HUES6 (cell line): ENCODE measurements at regions not wholly inside any gene's neighbourhood (a gene's known extent, or its start where the extent isn't known, plus 50 kb on each side); places are given as distances from the start of the nearest gene placed in this dataset.

Source experiments
- H3K27ac ChIP-seq: 2 replicates; pipeline ENCODE4 v1.7.0; 2013; ENCODE audit warnings: low read depth, mild to moderate bottlenecking, low read length, inconsistent platforms
- H3K27me3 ChIP-seq: 2 replicates; pipeline ENCODE4 v1.6.1; 2013; ENCODE audit warnings: low read length; ENCODE audit not compliant: control insufficient read depth, insufficient read depth
- H3K36me3 ChIP-seq: 2 replicates; pipeline ENCODE4 v1.6.1; 2013; ENCODE audit warnings: low read length; ENCODE audit not compliant: control insufficient read depth, insufficient read depth
- H3K4me1 ChIP-seq: 2 replicates; pipeline ENCODE4 v1.6.1; 2013; ENCODE audit warnings: low read length; ENCODE audit not compliant: control insufficient read depth, insufficient read depth
- H3K4me3 ChIP-seq: 2 replicates; pipeline ENCODE4 v1.5.1; 2013; ENCODE audit warnings: low read depth, low read length
- H3K9ac ChIP-seq: one replicate; pipeline ENCODE4 v1.6.1; 2013; ENCODE audit warnings: mild to moderate bottlenecking, low read length
- H3K9me3 ChIP-seq: 2 replicates; pipeline ENCODE4 v1.6.1; 2013; ENCODE audit warnings: low read depth, low read length; ENCODE audit not compliant: control insufficient read depth, insufficient read depth

DNA sequence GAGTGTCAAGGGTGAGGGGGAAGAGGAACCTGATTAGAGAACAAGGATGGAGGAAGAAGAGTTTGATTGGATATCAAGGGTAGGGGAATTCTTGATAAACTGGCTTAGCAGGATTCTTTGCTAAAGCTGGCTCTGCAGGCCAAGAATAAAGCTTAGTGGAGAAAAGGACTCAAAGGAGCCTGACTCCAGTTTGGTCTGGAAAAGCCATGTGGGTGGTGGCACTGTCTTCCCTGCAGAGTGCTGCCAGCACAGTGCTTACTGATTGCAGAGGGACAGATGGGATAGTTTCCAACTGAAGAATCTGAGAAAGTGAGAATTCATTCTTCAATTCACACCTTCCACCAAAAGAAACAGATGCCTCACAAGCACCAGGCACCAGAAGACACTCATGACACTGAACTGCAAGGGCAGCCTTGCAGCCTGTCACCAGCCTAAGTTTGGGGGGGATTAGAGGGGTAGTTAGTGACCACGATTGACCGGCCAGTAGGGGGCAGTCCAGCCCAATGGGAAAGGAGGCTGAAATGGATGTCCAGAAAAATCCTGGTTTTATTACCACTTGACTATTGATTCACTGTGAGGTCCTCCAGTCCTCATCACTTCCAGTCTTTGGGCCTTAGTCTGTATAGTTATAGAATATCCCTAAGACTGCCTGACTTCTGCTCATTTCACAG is 334.5 kb downstream of the SMAD2 start:
- peaks cover 18% of the 10 kb centered on the region for H3K4me1 ChIP-seq
- no peak overlapping the region for H3K4me3 ChIP-seq
- no peak overlapping the region for H3K9ac ChIP-seq
- H3K36me3 ChIP-seq: no peaks in the 10 kb centered on the region
- H3K27me3 ChIP-seq: peaks cover 25% of the 10 kb centered on the region; the same call in 1 of the 2 replicates
- H3K9me3 ChIP-seq: no peaks in the 10 kb centered on the region
- no peak overlapping the region for H3K27ac ChIP-seq

DNA sequence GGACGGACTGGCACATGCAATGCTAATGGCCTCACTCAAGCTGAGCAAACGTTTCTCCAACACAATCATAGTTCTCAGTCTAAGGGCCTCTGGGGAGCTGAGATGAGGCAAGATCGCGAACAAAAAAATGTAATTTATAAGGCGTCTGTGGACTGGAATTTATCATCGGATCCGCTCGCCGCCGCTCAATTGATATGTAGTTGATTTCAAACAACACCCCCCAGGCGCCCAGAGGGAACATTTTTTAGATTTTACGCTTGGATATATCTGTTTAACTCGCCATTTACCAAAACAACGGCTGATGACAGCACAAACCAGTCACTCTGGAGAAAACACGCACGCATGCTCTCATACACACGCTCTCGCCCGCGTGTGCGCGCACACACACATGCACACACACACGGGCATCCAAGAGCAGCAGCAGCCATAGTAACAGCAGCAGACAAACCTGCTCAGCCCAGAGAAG is 335.8 kb downstream of the SMAD2 start:
- Histone ChIP-seq H3K9me3 (no peaks in the 10 kb centered on the region), H3K4me1 (peaks cover 18% of the 10 kb centered on the region), H3K27ac (no peak overlapping the region), H3K9ac (no peak overlapping the region), H3K27me3 (peaks cover 25% of the 10 kb centered on the region; the same call in 1 of the 2 replicates), H3K4me3 (no peak overlapping the region), H3K36me3 (no peaks in the 10 kb centered on the region)

DNA sequence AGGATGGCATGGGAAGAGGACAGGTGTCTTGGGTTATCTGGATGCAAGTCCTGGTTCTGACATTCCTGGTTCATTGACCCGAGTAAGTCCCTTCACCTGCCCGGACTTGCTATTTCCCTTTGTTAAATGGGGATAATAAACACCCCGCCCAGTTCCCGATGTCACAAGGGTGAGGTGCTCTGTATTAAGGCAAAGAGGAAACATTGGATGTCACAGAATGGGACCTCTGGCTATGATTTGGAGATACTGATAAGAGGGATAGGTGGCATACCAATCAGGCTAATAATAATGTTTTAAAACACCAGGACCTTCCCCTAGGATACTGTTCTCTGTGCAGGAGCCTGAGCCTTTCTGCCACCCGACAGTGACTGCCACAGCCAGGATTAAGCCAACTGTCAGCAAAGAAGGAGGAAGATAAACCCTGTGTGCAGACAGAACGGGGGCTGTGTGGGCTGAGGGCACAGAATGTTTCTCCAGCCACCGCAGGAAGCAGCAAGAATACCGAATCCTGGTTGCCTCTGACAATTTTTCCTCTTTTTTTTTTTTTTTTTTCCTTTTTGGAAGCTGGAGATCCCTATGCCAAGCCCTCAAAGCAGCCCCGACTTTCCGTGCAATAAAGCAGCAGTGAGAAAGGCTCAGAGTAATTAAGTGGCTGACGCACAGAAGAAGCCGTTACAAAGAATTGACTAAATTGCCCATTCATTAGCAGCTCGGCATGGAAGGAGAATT is 336.6 kb downstream of the SMAD2 start:
- Histone ChIP-seq H3K9ac (no peak overlapping the region), H3K4me1 (peaks cover 18% of the 10 kb centered on the region), H3K4me3 (no peak overlapping the region), H3K36me3 (no peaks in the 10 kb centered on the region), H3K27me3 (peaks cover 25% of the 10 kb centered on the region; the same call in 1 of the 2 replicates), H3K9me3 (no peaks in the 10 kb centered on the region), H3K27ac (no peak overlapping the region)

DNA sequence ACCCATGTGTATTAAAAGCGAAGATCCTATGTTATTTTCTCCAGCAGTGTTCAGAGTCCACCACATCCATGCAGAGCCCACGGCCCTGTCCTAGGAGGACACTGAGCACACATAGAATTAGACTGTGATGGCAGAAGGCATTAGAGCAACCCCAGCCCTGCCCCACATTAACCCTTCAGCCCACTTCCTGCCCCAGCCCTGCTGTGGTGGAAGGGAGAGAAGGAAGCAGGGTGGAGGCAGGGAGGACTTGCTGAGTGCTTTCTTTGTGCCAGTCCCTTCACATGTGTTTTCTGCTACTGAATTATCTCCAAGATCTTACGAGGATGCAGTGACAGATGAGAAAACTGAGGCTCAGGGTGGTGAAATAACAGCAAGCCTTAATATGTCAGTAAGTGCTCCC is 339.0 kb downstream of the SMAD2 start:
- H3K9me3 ChIP-seq: no peaks in the 10 kb centered on the region
- H3K36me3 ChIP-seq: no peaks in the 10 kb centered on the region
- H3K27me3 ChIP-seq: peaks cover 25% of the 10 kb centered on the region; the same call in 1 of the 2 replicates
- H3K4me3 ChIP-seq: no peak overlapping the region
- H3K9ac ChIP-seq: no peak overlapping the region
- H3K4me1 ChIP-seq: peaks cover 18% of the 10 kb centered on the region
- no peak overlapping the region for H3K27ac ChIP-seq

DNA sequence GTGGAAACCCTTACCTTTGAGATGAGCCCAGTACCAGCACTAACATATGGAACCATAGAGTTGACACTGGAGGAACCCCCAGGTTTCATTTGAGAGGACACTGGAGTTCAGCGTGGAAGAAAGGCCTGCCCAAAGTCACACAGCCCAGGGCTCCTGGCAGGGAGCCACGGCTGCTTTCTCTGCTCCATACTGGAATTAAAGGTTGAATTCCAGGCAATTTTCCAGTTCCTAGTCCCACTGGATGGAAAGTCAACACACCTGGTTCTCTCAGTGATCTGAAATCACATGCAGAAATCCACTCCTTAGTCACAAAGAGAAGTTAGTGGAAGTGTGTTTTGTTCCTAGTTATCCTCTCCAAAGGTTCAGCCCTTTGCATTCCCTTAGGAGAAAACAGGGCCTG is 336.1 kb upstream of the SKOR2 start:
- H3K4me1 ChIP-seq: peaks cover 4% of the 10 kb centered on the region
- H3K36me3 ChIP-seq: no peaks in the 10 kb centered on the region
- peaks cover 8% of the 10 kb centered on the region; the same call in 1 of the 2 replicates for H3K27me3 ChIP-seq
- no peak overlapping the region for H3K9ac ChIP-seq
- H3K27ac ChIP-seq: no peak overlapping the region
- H3K9me3 ChIP-seq: no peaks in the 10 kb centered on the region
- H3K4me3 ChIP-seq: no peak overlapping the region

DNA sequence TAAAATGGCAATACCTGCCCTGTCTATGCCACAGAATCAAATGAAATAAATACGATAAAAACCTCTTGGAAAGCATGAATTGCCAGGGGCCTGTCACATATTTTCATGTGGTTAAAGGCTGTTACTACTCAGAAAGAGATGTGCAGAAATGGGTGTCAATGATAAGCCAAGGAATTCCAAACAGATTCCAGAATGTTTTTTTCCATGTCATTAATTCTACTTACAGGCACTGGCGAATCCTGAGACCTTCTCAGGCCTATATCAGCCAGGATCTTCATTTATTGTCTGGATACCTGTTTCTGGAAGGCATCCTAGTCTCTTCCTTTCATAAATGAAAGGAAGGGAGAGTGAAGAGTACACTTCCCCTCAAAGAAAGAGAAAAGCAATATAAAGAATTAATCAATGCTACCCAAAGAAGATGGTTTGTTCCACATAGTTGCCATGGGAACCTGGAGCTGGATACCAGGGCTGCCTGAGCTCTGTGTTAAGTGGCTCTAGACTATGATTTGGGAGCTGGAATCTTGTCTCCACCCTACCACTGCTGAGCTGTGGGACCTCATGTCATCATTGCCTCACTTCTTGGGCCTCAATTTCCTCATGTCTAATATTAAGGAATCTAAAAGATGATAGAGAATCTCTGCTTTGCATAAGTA is 335.1 kb upstream of the SKOR2 start:
- H3K36me3 ChIP-seq: no peaks in the 10 kb centered on the region
- peaks cover 4% of the 10 kb centered on the region for H3K4me1 ChIP-seq
- no peak overlapping the region for H3K9ac ChIP-seq
- H3K27ac ChIP-seq: no peak overlapping the region
- H3K4me3 ChIP-seq: no peak overlapping the region
- H3K9me3 ChIP-seq: no peaks in the 10 kb centered on the region
- H3K27me3 ChIP-seq: no peaks in the 10 kb centered on the region

DNA sequence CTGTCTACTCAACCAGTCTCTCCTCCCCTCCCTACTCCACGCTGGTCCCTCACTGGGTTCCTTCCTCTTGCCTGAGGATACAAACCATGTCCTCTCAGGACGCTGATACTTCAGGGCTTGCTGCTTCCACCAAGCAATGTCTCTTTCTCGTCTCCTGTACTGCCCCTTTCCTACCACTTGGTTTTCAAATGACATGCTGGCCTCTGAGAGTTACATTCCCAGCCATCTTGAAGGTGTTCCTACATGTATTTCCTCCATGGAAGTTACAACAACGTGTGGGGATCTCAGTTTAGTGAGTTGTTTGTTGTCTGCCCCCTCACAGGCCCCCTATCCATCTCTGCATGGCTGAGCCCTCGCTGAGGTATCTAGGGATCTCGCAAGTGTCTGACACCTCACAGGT is 334.5 kb upstream of the SKOR2 start:
- H3K36me3 ChIP-seq: no peaks in the 10 kb centered on the region
- peaks cover 4% of the 10 kb centered on the region for H3K4me1 ChIP-seq
- no peaks in the 10 kb centered on the region for H3K9me3 ChIP-seq
- H3K27ac ChIP-seq: no peak overlapping the region
- no peak overlapping the region for H3K9ac ChIP-seq
- no peak overlapping the region for H3K4me3 ChIP-seq
- no peaks in the 10 kb centered on the region for H3K27me3 ChIP-seq

DNA sequence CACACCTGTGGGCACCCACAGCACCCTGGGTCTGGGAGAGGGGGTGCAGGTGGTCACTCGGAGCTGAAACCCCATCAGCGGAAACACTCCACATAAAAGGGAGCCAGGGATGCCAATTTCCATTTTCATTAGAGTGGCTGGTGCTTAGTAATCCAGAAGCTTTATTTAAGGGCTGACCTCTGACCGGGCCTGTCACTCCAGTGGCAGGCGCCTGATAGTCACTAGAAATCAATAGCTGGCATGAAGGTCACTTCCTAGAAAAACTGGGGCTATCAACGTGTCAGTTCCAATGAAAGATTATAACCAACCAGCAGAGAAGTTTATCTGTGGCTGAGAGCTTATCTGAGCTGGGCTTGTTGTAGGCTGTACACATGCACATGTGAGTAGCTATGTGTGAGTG is 333.7 kb upstream of the SKOR2 start:
- no peaks in the 10 kb centered on the region for H3K9me3 ChIP-seq
- H3K27me3 ChIP-seq: no peaks in the 10 kb centered on the region
- H3K27ac ChIP-seq: no peak overlapping the region
- H3K36me3 ChIP-seq: no peaks in the 10 kb centered on the region
- H3K9ac ChIP-seq: no peak overlapping the region
- peaks cover 4% of the 10 kb centered on the region for H3K4me1 ChIP-seq
- H3K4me3 ChIP-seq: no peak overlapping the region

DNA sequence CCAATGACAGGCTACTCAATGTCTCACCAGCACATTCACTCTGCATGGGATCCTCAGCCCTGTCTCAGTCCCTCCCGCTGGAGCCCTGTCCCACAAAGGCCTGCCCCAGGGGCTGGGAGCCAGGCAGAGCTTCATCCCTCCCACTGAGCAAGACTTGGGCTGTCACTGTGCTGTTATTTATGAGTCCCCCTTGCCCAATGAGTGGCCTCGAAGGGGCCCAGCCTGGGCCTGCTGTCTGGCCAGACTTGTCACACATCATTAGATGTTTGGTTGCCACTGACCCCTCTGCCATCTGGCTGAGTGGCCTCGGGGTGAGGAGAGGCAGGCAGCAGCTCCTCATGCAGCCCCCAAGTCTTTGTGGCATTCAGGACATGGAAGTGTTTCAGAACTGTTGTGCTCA is 330.6 kb upstream of the SKOR2 start:
- H3K27me3 ChIP-seq: no peaks in the 10 kb centered on the region
- H3K4me1 ChIP-seq: peaks cover 14% of the 10 kb centered on the region
- H3K36me3 ChIP-seq: no peaks in the 10 kb centered on the region
- H3K4me3 ChIP-seq: no peak overlapping the region
- H3K27ac ChIP-seq: no peak overlapping the region
- H3K9me3 ChIP-seq: no peaks in the 10 kb centered on the region
- no peak overlapping the region for H3K9ac ChIP-seq

DNA sequence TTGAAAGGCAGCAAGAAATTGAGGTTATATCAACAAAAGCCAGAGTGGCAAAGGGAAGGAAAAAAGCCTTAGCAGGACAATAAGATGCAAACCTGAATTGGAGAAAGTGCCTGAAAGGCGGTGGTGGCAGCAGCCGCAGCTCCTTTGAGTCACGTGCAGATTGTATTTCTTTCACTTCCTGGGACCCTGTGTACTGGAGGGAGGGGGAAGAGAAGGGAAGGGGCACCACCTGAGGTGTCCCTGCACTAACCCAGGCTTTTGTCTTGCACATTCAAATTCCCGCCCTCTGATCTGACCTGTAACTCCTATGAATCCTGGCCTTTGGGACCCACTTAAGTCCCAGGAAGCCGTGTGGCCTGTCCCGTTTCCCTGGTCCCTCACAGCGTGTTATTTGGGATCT is 326.1 kb upstream of the SKOR2 start:
- Histone ChIP-seq H3K36me3 (no peaks in the 10 kb centered on the region), H3K4me1 (peaks cover 17% of the 10 kb centered on the region), H3K4me3 (no peak overlapping the region), H3K9ac (no peak overlapping the region), H3K9me3 (no peaks in the 10 kb centered on the region), H3K27me3 (no peaks in the 10 kb centered on the region), H3K27ac (no peak overlapping the region)

DNA sequence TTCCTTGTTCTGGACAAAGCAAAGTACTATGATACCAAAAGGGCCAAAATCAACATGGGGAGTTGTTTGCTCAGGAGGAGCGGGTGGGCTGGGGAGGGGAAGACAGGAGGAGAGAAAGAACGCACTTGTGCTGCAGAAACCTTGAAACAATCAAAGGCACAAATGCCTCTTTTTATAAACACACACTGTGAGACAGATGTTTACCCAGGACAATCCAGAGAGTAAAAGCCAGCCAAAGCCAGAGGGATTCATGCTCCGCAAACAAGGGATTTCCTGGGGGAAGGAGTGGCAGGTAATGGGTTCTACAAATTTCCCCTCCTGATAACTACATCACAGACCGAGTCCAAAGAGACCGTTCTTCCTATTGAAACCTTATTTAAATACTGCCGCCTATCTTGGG is 323.5 kb upstream of the SKOR2 start:
- H3K4me3 ChIP-seq: no peak overlapping the region
- no peak overlapping the region for H3K9ac ChIP-seq
- H3K4me1 ChIP-seq: peaks cover 17% of the 10 kb centered on the region
- no peaks in the 10 kb centered on the region for H3K36me3 ChIP-seq
- no peaks in the 10 kb centered on the region for H3K9me3 ChIP-seq
- no peak overlapping the region for H3K27ac ChIP-seq
- H3K27me3 ChIP-seq: no peaks in the 10 kb centered on the region
